CD4-positive, alpha-beta T cell treated with Interleukin-21 for 1 hour (primary cell): ENCODE measurements at regions not wholly inside any gene's neighbourhood (a gene's known extent, or its start where the extent isn't known, plus 50 kb on each side); places are given as distances from the start of the nearest gene placed in this dataset.
"Not testable (repeated sequence)": the region's sequence is repeated elsewhere in the genome, so short reads cannot be mapped to it uniquely, and the experiment has no call there.

Source experiments
- DNase-seq: peaks from one replicate; pipeline ENCODE4 v3.0.0-alpha.2; 2020

DNA sequence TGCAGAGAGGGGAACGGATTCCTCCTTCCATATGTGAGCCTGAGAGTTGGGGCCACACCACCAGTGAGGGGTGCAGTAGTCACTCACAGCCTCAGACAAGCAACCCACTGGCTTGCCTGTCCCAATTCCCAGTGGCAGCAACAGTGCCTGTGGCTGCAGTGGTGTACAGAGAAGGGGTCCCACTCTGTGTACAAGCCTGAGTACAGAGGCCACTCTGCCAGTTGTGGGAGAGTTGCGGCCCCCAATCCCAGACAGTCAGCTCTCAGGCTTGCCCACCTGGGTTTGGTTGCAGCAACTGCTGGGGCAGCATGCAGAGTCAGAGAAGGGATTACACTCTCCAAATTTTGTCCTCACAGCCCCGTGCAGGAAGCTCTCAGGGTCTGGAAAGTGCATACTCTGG, 133.2 kb upstream of the RFX3 start:
- no peak for DNase-seq

DNA sequence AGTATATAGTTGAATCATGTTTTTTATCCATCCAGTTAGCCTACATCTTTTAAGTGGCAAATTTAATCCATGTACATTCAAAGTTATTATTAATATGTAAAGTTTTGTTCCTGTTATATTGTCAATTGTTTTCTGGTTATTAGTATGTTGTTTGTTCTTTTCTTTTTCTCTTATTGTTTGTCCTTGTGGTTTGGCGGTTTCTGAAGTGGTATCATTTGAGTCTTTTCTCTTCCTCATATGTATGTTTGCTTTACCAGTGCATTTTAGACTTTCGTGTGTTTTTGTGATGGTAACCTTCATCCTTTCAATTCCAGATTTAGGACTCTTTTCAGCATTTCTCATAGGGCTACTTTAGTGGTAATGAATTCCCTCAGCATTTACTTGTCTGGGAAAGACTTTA, 130.4 kb upstream of the RFX3 start:
- DNase-seq = no peak

DNA sequence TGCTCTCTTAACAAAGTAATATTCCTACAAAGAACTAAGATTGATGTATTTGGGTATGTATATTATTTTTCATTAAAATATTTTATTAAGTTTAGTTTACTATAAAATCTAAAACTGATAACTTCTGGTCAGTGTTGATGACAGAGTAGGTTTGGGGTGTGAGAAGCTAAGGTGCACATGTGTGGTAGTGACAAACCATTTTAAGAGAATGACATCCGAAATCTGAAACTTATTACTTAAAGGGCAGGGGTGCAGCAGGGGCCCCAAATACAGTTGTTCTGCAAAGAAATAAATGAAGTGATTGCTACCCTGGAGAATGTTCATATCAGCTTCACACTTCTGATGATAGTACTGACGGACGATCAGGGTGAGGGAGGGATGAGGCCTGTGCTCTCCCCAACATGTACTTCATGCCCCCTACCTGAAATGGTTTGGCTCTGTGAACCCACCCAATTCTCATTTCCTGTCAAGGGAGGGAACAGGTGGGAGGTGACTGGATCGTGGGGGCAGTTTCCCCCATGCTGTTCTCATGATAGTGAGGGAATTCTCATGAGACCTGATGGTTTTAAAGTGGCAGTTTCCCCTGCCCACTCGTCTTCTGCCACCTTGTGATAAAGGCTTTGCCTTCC, 125.3 kb upstream of the RFX3 start:
- DNase-seq = no peak

DNA sequence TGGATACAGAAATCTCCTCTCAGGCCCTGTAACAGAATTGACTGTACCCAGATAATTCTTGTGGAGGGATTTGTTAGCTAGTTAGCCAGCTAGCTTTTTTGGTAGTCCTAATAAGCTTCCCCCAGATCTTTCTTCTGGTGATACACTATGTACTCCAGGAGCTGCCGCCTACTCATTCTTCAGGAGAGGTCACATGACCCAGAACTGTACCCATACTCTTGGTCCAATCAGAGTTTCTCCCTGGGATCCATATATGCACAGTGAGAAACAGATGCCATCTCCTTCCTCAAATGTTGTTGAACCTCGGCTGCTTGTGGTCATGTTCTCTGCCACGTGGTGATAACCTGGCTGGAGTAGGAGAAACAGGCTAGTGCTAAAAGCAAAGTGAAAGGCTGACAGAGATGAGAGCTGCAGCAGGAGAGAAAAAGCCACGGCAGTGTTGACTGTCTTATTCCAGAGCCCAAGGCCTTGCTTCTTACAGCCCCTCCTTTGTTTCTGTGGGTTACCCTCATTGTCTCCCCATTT, 123.0 kb upstream of the RFX3 start:
- no peak for DNase-seq

DNA sequence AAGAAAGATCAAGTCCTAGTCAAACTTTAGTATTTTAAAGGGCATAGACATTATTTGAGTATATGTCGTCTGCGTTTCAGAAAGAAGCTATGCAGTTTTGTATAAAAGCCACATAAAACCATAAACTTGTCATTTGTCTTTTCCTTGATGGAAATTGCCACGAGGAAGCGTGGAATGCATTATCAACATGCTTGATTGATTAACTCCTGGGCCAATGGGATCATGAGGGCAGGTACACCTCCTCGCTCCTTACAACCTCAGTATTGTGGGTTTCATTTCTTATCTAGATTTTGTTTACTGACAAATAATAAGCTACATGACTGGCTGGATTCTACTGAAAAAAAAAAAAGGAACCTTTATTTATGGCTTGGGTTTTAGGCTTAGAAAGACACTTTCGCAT, 122.5 kb upstream of the RFX3 start:
- no peak for DNase-seq

DNA sequence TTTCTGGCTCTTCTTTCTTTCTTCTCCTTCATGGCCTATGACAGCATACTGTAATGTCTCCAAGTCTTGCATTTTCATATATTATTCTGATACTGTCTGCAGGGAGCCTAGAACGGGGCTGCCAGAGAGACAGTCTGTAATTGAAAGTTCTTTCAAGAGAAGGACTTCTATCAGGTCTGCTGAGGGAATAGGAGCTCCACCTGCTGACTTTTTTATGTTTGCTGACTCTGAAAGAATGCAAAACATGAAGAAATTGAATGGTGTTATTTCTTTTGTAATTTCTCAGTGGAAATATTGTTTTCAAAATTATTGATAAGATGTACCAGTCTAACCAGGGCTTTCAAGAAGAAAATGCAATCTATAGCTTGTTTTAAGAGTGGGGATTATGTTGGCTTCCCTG, 121.9 kb upstream of the RFX3 start:
- DNase-seq = peak; percentile 3

DNA sequence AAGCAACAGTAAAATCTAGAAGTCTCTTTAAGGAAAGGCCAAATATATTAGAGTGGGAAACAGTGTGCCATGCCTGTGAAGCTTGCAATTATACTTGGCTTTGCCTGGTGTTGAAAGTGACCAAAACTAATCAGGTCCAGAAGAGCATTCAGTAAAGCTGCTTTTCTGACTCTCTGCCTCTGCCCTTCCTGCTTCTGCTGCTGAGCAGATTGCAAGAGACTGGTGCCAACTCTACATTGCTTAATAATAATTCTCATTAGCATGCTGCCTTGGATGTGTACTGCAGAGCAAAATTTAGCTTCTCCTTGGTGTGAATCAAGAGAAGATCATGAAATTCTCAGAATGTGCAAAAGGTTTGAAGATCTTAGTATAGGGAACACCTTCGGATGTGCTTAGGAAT, 120.4 kb upstream of the RFX3 start:
- DNase-seq = no peak

DNA sequence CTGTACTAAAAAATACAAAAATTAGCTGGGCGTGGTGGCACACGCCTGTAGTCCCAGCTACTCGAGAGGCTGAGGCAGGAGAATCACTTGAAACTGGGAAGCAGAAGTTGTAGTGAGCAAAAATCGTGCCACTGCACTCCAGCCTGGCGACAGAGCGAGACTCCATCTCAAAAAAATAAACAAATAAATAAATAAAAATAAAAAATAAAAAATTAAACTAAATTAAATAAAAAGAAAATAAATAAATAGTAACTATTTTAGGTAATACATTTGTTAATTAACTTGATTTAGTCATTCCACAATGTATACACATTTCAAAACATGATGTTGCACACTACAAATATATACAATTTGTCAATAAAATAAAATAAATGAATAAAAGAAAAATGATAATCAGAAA, 116.3 kb upstream of the RFX3 start:
- DNase-seq = not testable (repeated sequence)

DNA sequence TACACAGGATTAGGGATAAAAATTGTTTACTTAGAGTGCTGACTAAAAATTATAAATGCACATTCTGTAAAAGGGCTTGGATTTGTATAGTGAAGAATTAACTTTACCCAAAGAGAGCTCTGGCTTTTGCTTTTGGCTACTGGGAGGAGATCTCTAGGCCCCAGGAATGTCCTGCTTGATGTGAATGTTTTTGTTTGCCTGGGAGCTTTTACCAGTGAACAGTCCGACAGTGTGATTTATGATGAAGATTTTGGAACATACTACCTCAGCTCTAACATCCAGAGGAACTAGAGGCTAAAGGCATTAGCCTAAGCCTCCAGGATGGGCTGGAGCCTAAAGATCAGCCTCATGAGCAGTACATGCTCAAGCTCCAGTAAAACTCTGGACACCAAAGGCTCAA, 103.7 kb upstream of the RFX3 start:
- DNase-seq = no peak

DNA sequence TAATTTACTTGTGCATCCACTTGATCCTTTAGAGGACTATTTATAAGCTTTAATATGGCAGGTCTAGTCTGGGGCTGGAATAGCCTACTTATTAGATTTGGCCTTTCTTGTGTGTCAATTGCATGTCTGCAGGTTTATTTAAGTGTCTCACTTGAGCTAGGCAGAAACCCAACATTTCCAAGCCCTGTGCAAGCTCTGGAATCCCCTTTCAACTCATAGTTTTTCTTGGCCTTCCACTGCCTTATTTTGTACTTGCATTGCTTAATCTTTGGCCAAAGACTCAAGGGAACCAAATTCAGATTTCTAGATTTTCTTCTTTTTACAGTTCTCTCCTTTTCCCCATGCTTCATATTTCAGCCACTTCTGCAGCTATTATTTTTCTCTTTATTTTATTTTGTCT, 102.4 kb upstream of the RFX3 start:
- DNase-seq = no peak

DNA sequence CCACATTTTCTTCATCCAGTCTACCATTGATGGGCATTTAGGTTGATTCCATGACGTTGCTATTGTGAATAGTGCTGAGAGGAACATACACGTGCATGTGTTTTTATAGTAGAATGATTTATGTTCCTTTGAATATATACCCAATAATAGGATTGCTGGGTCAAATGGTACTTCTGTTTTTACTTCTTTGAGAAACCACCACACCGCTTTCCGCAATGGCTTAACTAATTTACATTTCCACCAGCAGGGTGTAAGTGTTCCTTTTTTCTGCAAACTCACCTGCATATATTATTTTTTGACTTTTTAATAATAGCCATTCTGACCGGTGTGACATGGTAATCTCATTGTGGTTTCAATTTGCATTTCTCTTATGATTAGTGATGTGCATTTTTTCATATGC, 82.2 kb upstream of the RFX3 start:
- no peak for DNase-seq

DNA sequence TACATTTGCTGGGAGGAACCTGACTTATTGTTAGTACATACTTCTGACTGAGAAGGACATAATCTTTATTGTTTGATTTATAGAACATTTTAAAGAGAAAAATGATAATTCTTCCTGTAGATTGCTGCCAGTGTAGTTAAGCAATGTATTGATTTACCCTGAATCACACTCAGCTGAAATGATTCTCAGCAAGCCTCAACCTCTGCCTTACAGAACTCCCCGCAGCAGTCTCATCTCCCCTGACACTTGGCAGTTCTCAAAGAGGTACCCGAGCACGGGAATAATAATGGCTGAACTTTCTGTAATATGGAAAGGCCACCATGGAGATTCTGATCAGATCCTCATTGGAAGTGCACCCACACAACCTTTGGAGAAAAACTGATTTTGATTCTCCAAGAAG, 74.9 kb upstream of the RFX3 start:
- DNase-seq = no peak

DNA sequence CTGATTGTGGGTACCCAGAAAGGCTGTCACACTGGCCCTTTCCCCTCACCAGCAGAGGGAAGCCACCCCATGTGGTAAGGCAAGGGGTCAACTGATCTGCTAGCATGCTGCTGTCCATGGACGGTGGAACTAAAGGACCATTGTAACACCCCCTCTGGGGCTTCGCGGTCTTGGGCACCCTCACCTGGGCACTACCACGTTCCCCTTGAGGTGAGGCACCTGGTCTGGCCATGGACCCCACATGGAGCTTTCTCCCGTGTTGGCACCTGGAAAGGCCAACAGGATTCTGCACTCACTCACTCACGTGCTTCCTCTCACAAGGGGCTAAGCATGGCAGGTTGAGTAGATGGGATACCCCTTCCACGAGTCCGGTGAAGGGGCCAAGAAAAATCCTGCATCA, 72.0 kb upstream of the RFX3 start:
- no peak for DNase-seq

DNA sequence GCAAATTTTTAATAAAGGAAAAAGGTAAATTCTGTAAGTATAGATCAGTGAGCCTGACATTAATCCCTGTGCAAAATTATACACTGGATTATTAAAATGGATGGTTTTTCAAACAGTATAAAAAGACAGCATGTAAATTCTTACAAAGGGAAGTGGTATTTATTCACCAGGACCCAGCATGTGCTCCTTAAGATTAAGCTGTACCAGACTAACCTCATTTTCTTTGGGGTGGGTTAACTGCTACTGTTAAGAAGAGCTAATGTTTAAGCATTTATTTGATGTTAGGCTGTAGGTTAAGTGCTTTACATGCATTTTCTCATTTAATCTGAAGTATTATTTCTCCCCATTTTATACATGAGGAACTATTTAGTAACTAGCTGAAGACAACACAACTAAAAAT, 60.3 kb upstream of the RFX3 start:
- DNase-seq = no peak

DNA sequence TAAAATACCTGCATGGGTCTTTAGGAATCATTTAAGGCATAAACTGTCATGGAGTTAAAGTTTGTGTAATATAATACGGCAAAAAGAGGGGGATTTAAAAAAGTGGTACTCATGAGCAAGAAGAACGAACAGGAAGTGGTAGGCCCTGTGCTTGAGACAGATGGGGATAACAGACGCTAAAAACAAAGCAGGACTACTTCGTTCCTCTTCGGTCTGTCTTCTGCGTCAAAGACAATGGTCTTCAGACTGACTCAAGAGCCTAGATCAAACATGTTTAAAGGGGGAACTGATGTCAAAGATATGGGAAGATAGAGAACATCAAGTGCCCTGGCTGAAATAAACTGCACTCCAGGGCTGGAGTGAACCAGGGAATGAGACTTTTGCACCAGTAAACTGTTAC, 59.8 kb upstream of the RFX3 start:
- DNase-seq = no peak

DNA sequence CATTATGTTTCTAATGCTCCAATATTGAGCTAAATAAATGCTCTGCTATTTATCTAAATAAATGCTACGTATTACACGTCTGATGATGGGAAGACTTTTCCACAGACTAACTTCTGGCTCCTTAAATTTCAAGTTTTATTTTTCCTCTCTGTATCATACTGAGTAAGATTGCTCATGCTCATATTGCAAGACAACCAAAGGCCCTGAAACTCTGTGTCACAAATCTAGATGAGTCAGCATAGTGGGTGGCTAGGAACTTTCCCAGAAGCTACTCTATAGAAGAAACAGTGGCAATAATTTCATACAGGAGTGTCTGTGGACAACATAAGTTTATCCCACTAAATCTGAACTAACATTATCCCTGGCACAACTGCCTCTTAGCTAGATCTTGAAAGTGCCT, 53.0 kb upstream of the RFX3 start:
- no peak for DNase-seq

DNA sequence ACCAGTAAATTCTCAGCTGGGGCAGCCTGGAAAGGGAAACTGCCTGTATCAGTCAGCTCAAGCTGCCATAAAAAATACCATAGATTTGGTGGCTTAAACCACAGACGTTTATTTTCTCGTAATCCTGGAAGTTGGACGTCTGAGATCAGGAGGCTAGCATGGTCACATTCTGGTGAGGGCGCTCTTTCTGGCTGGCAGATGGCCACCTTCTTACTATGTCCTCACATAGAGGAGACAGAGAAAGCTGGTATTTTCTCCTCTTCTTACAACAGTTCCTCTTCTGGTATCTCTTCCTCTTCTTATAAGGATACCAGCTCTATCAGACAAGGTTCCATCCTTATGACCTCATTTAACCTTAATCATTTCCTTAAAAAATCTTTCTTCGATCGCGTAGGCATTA, 50.5 kb upstream of the RFX3 start:
- no peak for DNase-seq

DNA sequence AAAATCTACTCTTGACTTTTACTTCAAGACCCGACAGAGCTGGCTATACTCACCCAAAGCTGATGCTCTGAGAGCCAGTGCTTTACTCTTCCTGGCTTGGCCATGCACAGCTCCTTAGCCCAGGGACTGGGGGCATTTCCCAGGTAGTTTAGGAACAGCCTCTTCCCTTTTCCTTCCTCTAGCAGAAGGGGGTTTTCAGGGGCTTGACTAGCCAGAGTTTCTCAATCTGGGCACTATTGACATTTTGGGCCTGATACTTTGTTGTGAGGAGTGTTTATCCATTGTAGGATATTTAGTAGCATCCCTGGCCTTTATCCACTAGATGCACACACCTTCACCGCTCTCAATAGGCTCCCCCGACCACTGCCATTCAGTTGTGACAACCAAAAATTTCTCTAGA, 50.0 kb upstream of the RFX3 start:
- no peak for DNase-seq
